ENCODE measurements at regions not wholly inside any gene's neighbourhood (a gene's known extent, or its start where the extent isn't known, plus 50 kb on each side); places are given as distances from the start of the nearest gene placed in this dataset.
"Not testable (repeated sequence)": the region's sequence is repeated elsewhere in the genome, so short reads cannot be mapped to it uniquely, and the experiment has no call there.

DNA sequence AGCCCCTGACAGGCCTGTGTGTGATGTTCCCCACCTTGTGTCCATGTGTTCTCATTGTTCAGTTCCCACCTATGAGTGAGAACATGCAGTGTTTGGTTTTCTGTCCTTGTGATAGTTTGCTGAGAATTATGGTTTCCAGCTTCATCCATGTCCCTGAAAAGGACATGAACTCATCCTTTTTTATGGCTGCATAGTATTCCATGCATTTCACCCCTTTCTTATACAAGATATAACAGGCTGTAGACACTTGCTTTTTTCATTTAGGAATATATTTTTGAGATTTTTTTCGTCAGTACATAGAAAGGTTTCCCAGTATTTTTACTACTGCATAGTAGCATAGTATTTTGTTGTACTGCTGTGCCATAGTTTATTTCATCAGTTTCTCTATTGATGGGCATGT lies 301.2 kb upstream of the RGS6 start:
- not testable (repeated sequence) for TF ChIP-seq EZH2phosphoT487 (conservative IDR thresholded peaks at IDR 0.05; ENCODE audit: low read length)
- TF ChIP-seq, protein P1, sequence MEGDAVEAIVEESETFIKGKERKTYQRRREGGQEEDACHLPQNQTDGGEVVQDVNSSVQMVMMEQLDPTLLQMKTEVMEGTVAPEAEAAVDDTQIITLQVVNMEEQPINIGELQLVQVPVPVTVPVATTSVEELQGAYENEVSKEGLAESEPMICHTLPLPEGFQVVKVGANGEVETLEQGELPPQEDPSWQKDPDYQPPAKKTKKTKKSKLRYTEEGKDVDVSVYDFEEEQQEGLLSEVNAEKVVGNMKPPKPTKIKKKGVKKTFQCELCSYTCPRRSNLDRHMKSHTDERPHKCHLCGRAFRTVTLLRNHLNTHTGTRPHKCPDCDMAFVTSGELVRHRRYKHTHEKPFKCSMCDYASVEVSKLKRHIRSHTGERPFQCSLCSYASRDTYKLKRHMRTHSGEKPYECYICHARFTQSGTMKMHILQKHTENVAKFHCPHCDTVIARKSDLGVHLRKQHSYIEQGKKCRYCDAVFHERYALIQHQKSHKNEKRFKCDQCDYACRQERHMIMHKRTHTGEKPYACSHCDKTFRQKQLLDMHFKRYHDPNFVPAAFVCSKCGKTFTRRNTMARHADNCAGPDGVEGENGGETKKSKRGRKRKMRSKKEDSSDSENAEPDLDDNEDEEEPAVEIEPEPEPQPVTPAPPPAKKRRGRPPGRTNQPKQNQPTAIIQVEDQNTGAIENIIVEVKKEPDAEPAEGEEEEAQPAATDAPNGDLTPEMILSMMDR (IDR thresholded peaks at IDR 0.05; ENCODE audit: insufficient read depth, low read length, poor library complexity, severe bottlenecking) = not testable (repeated sequence)

All from SU-DHL-6 (cell line).